ENCODE measurements at regions not wholly inside any gene's neighbourhood (a gene's known extent, or its start where the extent isn't known, plus 50 kb on each side); places are given as distances from the start of the nearest gene placed in this dataset.

- DNase-seq: no peak
Observed at GRCh38 chr5:118016396-118016795, 972.0 kb downstream of the DTWD2 start.

DNA sequence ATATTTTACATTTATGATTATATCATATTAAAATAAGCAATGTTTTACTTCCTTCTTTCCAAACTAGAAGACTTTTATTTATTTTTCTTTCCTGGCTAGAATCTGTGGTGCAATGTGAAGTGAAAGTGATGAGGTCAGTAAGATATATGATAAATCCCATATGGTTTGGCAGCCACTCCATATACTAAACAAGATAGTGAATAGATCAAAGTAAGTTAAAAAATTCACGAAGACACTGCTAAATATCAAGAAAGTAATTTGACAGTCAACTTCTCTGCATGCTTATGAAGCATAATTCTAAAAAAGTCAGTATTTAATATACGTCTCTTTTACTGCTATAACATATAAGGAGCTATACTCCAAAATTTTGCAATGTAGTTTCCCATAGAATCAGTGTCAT, 972.8 kb downstream of the DTWD2 start:
- no peak for DNase-seq

DNA sequence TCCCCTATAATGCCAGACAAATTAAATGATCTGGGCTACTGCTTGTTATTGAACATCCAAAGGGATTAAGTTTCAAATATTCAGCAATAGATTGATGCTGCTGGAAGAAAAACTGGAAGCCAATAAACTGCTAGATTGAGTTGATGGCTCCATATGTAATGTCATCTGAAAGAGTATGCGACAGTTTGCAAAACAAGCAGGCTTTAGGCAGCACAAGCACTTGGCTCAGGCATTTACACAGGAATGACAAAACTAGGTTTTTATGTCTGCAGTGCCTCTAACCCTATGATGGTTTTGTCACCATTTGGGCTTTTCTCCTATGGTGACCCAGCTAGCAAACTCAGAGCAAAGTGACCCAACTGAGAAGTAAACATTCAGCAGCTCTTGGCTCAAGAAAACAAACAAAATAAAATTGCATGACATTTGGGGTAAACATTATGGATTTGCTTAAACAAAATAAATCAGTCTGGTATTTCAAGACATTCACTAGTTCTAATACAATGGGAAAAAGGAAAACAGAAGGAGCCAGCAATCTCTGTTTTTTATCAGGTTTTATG, 978.5 kb downstream of the DTWD2 start:
- DNase-seq: no peak

GRCh38 chr5:118008779-118009178, 979.6 kb downstream of the DTWD2 start:
- no peak for DNase-seq

- DNase-seq: no peak
Observed at GRCh38 chr5:118007262-118007661, 981.1 kb downstream of the DTWD2 start.

DNA sequence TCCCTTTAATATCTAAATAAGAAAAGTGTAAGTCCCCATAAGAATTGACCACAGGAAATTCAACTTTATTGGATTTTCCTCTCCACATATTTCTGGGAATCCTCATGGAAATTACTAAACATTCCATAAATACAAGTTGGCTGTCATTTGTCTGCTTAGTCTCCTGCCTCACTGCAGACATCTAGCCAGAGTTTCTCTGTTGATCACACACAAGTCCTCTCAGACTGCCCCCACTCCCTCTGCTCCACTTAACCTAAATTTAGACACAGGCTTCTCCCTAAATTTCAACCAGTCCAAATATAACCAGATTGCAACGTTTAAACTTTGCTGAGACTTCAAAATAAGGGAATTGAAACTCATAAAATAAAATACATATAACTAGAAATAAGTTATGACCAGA, 982.1 kb downstream of the DTWD2 start:
- no peak for DNase-seq

DNA sequence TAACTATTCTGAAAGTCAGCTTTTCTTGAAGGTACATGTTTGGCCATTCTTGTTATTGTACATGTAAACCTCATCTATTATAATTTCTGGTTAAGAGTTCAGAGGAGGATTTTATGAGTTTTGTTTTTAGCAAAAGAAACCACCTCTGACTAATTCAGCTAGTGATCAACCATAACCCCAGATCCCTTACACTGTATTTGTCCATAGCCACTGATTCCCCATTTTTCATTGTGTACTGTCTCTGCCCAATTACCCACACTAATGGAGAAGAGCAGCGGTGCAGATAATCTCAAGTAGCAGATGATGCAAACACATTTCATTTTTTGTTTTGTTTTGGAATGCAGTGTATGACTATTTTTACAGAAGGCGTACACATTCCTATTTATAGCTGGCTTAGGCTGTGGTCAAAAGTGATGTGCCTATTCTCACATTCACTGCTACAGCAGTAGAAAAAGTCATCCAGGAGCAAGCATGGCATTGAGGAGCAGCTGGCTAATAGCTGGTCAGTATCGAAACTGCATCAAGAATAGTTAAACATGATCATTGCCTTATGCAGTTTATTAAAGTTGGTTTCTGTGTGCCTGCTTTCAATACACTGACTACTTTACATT, 988.3 kb downstream of the DTWD2 start:
- no peak for DNase-seq

DNA sequence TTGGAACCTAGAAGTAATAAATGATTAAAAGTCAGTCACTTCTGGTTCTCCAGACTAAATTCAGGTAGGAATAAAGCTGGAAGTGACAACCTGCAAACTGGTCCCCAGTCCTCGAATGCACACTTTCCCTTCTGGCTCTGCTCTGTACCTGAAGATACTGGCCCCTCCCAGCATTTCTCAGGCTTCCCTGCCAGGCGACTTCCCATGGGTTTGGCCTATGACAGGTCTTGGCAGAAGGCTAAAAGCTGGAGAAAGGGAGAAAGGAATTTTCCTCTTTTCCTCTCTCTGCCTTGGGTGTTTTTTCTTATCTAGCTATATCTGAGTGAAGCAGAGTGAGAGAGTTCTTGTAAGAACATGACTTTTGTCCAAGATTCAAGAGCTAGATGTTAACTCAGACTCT, 1005.7 kb downstream of the DTWD2 start:
- no peak for DNase-seq

DNA sequence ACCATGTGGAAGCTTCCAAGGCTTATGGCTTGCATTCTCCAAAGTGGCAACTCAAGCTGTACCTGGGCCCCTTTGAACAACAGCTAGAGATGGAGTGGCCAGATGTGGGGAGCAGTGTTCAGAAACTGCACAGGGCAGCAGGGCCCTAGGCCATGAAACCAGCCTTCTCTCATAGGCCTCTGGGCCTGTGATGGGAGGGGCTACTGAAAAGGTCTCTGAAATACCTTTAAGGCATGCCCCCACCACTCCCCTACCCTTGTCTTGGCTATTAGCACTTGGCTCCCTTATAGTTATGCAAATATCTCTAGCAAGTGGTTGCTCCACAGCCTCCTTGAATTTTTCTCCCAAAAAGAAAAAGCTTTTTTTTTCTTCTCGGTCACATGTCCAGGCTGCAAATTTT, 1014.6 kb downstream of the DTWD2 start:
- DNase-seq: no peak

DNA sequence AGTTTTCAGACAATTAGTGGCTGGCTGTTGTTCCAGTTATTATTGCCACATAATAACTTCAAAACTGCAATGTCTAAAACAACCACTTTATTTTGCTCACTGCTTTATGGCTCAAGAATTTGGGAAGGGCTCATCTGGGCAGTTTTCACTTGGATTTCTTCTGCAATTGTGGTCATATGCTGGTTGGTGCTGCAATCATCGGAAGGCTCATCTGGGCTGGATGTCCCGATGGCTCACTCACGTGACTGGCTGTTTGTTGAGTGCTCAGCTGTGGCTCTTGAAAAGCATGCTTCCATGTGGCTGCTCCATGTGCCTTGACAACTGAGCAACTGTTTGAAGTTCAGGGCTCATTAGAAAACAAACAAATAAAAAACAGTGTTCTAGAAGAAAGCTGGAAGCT, 1032.5 kb downstream of the DTWD2 start:
- DNase-seq: no peak

- DNase-seq: no peak
Observed at GRCh38 chr5:117954331-117954730, 1034.0 kb downstream of the DTWD2 start.

- no peak for DNase-seq
Observed at GRCh38 chr5:117953272-117953671, 1035.1 kb downstream of the DTWD2 start.

DNA sequence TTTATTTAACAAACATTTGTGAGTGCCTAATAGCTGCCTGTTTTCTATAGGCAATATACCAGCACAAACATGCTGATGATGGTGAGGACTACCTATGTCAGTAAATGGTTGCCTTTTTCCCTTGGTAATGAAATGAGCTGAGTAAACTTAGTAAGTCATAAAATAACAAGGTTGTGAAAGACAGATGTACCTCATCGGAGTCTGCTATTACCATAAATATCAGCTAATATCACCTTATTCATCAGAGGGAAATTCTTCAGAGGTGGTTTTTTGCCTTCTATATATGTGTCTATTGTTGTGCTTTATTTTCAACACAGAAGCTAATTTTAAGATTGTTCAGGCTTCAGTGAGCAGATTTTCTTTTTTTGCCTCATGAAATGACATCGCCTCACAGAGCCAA, 1040.5 kb downstream of the DTWD2 start:
- DNase-seq: no peak

DNA sequence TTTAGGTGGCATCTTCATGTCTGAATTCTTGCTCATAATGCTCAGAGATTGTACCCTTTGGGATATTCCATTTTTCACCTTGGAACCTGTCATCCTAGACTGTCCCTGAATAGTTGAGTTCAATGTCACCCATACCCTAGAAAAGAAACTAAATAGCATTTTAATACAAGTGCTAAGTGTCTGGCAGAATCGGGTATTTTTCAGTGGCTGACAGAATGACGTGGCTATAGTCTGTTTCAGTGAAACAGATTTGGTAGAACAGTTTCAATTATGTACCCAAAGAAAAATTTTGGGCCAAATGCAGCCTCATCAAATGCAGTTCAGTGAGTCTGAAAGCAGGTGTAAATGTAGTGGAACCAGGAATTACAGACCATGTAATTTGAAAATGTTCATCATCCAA, 1041.2 kb downstream of the DTWD2 start:
- no peak for DNase-seq

DNA sequence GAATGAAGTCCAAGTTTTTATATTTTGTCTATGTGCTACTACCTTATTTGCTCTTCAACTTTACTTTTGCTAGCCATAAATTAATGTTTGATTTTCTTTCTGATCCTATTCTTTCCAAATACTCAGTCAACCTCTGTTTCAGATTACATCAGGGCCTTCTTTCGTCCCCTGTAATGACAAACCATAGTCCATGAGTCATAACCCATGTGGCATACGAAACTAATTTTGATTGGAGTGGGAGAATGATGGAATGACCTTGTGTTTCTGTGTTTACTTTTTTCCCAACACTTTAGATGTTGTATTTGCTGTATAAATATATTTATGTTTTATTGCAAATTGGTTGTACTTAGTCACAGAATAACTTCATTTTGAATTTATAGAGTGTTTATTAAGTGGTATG, 1043.1 kb downstream of the DTWD2 start:
- no peak for DNase-seq

GRCh38 chr5:117943541-117943940, 1044.8 kb downstream of the DTWD2 start:
- no peak for DNase-seq

GRCh38 chr5:117942861-117943519, 1045.4 kb downstream of the DTWD2 start:
- DNase-seq: no peak

DNA sequence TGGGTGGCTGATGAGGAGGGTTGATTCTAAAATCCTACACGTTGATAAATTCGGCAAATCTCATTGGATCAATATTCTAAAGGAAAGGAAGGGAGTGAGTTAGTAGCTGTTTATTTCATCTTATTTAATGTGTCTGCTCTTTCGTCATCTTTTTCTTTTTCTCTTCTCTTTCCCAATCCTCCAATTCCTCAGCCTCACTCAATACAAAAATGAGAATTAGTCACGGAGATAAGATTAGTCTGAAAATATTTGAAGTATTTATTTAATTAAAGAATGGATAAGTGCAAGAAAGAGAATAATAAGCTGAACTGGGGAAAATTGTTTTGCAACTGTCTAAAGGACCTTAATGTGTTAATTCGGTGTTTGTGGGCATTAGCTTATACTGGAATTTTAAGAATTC, 1095.1 kb downstream of the DTWD2 start:
- no peak for DNase-seq

GRCh38 chr5:117892360-117892759, 1096.0 kb downstream of the DTWD2 start:
- DNase-seq: peak; percentile 14

DNA sequence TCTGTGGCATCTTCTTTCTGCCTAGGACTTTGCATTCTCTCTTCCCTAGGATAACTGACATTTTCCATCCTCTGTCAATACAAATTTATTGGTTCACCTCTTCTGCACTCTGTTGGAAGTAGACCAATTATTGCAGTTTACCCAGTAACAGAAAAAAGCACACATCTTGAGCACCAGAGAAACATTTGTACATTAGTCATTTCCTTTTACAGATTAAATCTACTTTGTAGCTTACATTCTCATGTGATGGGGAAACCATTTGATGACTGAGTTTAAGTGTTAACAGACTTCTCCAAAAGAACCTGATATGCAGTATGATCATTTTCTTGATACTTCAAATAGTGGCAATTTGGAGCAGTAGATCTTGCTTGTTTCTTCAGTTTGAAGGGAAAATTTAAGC, 1098.8 kb downstream of the DTWD2 start:
- DNase-seq: no peak

GRCh38 chr5:117888688-117889087, 1099.7 kb downstream of the DTWD2 start:
- no peak for DNase-seq

DNA sequence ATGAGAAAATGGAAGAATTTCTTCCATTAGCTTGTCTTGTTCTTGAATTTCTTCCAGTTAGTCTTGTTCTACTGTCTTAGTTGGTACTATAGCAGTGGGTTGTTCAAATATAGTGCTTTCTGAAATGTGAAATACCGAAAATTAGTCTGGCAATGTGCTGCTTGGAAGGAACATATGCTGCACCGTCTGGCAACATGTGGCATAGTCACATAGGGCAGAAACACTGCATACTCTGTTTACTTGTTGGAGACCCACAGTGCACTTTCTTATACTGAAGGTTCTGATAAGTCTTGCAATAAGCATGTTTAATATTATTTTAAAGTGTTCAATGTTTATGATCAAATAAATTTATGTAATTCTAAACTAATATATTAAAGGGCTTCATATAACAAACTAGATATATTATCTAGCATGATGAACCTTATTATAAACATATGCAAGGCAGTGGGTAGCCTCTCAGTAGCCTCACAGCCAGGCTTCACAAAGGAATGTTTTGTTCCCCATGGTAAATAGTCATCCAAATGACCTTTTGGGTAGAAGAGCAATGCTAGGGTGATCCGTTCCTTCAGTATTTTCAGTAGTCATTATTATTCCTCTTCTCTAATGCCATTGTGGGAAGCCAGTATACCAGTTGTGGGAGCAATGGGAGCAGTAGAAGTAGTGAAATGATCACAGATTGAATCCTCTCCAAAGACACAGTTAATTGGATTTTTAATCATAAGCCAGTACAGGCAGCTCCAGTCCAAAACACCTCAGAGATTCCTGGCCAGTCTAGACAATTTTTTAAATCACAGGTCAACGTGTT, 1106.7 kb downstream of the DTWD2 start:
- DNase-seq: no peak

- no peak for DNase-seq
Observed at GRCh38 chr5:117880932-117881331, 1107.4 kb downstream of the DTWD2 start.

DNA sequence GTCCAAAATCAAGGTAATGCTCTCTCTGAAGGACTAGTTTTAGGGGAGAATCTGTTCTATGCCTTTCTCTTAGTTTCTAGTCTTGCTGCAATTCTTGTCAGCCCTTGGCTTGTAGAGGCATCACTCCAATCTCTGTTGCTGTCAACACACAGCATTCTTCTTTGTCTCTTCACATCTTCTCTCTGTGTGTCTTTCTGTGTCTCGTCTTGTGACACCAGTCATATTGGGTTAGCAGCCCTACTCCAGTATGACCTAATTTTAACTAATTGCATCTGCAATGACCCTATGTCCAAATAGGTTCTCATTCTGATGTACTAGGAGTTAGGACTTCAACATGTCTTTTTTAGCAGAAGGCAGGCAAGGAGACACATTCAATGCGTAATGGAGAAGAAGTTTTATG, 1110.6 kb downstream of the DTWD2 start:
- DNase-seq: no peak

Data from NCI-H1105 treated with DMSO at 0.1 percent for 48 hours (cell line).